ENCODE measurements at regions not wholly inside any gene's neighbourhood (a gene's known extent, or its start where the extent isn't known, plus 50 kb on each side); places are given as distances from the start of the nearest gene placed in this dataset.

GRCh38 chr3:87696124-87697013 lies 362.4 kb downstream of the CGGBP1 start:
- Histone ChIP-seq H3K23me2 (ENCODE audit: insufficient read length, low read depth, low read length, poor library complexity, severe bottlenecking) (no peaks in the 10 kb centered on the region), H4K20me1 (ENCODE audit: control insufficient read depth, insufficient read depth, insufficient read length) (no peaks in the 10 kb centered on the region), H3K14ac (ENCODE audit: insufficient read depth, low read length) (no peak overlapping the region), H3K27me3 (ENCODE audit: insufficient read depth, low read length) (no peaks in the 10 kb centered on the region), H3K9ac (ENCODE audit: extremely low read depth, insufficient read length, low read length) (no peak overlapping the region), H2BK120ac (ENCODE audit: low read depth, low read length, poor library complexity, severe bottlenecking) (no peak overlapping the region), H3K27ac (ENCODE audit: insufficient read length, low read depth, low read length) (no peak overlapping the region), H2BK5ac (ENCODE audit: insufficient read length, low read length) (no peak overlapping the region), H4K8ac (replicated peaks; ENCODE audit: insufficient read length, low read depth, low read length) (peak overlapping the region; percentile 38), H2BK20ac (ENCODE audit: low read depth, low read length, poor library complexity, severe bottlenecking) (no peak overlapping the region), H3K23ac (ENCODE audit: insufficient read length, low read depth, low read length) (no peak overlapping the region), H2AFZ (ENCODE audit: low read length) (no peak overlapping the region), H2BK12ac (ENCODE audit: insufficient read length, low read depth, low read length) (no peak overlapping the region), H3K4ac (ENCODE audit: low read depth, low read length) (no peak overlapping the region), H4K91ac (ENCODE audit: insufficient read length, low read depth, low read length) (no peak overlapping the region), H3K4me2 (ENCODE audit: insufficient read depth, insufficient read length, low read length) (no peak overlapping the region), H3K9me3 (ENCODE audit: control insufficient read depth, low read depth, low read length) (peaks cover 5% of the 10 kb centered on the region), H2BK15ac (ENCODE audit: low read depth, low read length) (no peak overlapping the region), H2AK5ac (ENCODE audit: insufficient read length, low read length) (no peak overlapping the region), H3K79me1 (ENCODE audit: insufficient read depth, low read depth, low read length, poor library complexity, severe bottlenecking) (no peaks in the 10 kb centered on the region), H3K79me2 (ENCODE audit: insufficient read depth, low read length) (no peaks in the 10 kb centered on the region), H3K56ac (ENCODE audit: insufficient read length, low read depth, low read length) (no peak overlapping the region), H3K4me1 (ENCODE audit: insufficient read depth, low read length) (no peaks in the 10 kb centered on the region; the same call in 1 of the 2 replicates), H3T11ph (ENCODE audit: low read length) (no peak overlapping the region), H4K5ac (ENCODE audit: insufficient read length, low read depth, low read length) (no peak overlapping the region), H3K18ac (ENCODE audit: insufficient read length, low read depth, low read length) (no peak overlapping the region)
- DNase-seq, result no peak
- TF ChIP-seq, protein P1, sequence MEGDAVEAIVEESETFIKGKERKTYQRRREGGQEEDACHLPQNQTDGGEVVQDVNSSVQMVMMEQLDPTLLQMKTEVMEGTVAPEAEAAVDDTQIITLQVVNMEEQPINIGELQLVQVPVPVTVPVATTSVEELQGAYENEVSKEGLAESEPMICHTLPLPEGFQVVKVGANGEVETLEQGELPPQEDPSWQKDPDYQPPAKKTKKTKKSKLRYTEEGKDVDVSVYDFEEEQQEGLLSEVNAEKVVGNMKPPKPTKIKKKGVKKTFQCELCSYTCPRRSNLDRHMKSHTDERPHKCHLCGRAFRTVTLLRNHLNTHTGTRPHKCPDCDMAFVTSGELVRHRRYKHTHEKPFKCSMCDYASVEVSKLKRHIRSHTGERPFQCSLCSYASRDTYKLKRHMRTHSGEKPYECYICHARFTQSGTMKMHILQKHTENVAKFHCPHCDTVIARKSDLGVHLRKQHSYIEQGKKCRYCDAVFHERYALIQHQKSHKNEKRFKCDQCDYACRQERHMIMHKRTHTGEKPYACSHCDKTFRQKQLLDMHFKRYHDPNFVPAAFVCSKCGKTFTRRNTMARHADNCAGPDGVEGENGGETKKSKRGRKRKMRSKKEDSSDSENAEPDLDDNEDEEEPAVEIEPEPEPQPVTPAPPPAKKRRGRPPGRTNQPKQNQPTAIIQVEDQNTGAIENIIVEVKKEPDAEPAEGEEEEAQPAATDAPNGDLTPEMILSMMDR (conservative IDR thresholded peaks at IDR 0.05), result no peak
- H3K27ac Mint-ChIP-seq, result peak overlapping the region in 2 of 3 experiments; percentile 53 to 86; a peak in 2 of 7 replicates
- H3K4me3 Mint-ChIP-seq, result no peak overlapping the region
- H3K4me1 Mint-ChIP-seq, result no peaks in the 10 kb centered on the region
- H3K36me3 Mint-ChIP-seq (ENCODE audit: insufficient read depth in 1 of 3, low read depth in 3 of 3), result 0 out of 7 replicates have a peak, but pooled peaks cover 0 to 2% (median 0%) of the 10 kb centered on the region in 3 experiments
- peaks cover 3 to 5% of the 10 kb centered on the region in 2 experiments; a peak in 3 of 5 replicates for H3K9me3 Mint-ChIP-seq
- no peaks in the 10 kb centered on the region for H3K27me3 Mint-ChIP-seq (ENCODE audit: low read depth)
- WGBS (ENCODE audit: extremely low coverage, insufficient read length, low lambda C conversion rate), result no CpG with 5 or more reads among the region's 6 CpGs

Measured in H9 (cell line).